ENCODE measurements at regions not wholly inside any gene's neighbourhood (a gene's known extent, or its start where the extent isn't known, plus 50 kb on each side); places are given as distances from the start of the nearest gene placed in this dataset.

- H3K9ac ChIP-seq (ENCODE audit: insufficient read length, low read depth): no peak overlapping the region
- no peaks in the 10 kb centered on the region for H3K36me3 ChIP-seq (ENCODE audit: insufficient read depth, insufficient read length, low read length)
Measured at GRCh38 chr1:117795792-117796191, 133.6 kb downstream of the GDAP2 start.

GRCh38 chr1:117796226-117796625 lies 133.2 kb downstream of the GDAP2 start:
- no peaks in the 10 kb centered on the region for H3K36me3 ChIP-seq (ENCODE audit: insufficient read depth, insufficient read length, low read length)

More at GRCh38 chr1:117795792-117796191, 133.6 kb downstream of the GDAP2 start:
- Histone ChIP-seq H3K4me1 (ENCODE audit: insufficient read depth, insufficient read length) (no peaks in the 10 kb centered on the region), H3K4me3 (ENCODE audit: insufficient read length, low read depth) (no peak overlapping the region), H3K9me3 (ENCODE audit: insufficient read depth, low read length) (no peaks in the 10 kb centered on the region), H3K27me3 (ENCODE audit: insufficient read depth, insufficient read length) (no peaks in the 10 kb centered on the region)
- DNase-seq (ENCODE audit: low read depth, low spot score): no peak
- no peak for TF ChIP-seq YY1 (IDR thresholded peaks at IDR 0.05; ENCODE audit: insufficient read depth, insufficient read length)

GRCh38 chr1:117798550-117798949 lies 130.9 kb downstream of the GDAP2 start:
- Histone ChIP-seq H3K4me1 (ENCODE audit: insufficient read depth, insufficient read length) (no peaks in the 10 kb centered on the region), H3K4me3 (ENCODE audit: insufficient read length, low read depth) (no peak overlapping the region), H3K9me3 (ENCODE audit: insufficient read depth, low read length) (no peaks in the 10 kb centered on the region), H3K9ac (ENCODE audit: insufficient read length, low read depth) (no peak overlapping the region), H3K27me3 (ENCODE audit: insufficient read depth, insufficient read length) (no peaks in the 10 kb centered on the region), H3K36me3 (ENCODE audit: insufficient read depth, insufficient read length, low read length) (no peaks in the 10 kb centered on the region)
- TF ChIP-seq YY1 (IDR thresholded peaks at IDR 0.05; ENCODE audit: insufficient read depth, insufficient read length): no peak
- TF ChIP-seq SUZ12 (IDR thresholded peaks at IDR 0.05; ENCODE audit: extremely low read depth, insufficient read depth, insufficient read length): no peak
- TF ChIP-seq ZNF274 (IDR thresholded peaks at IDR 0.05; ENCODE audit: low read depth, low read length): no peak
- DNase-seq (ENCODE audit: low read depth, low spot score): no peak

More at GRCh38 chr1:117796226-117796625, 133.2 kb downstream of the GDAP2 start:
- TF ChIP-seq ZNF274 (IDR thresholded peaks at IDR 0.05; ENCODE audit: low read depth, low read length) (no peak), SUZ12 (IDR thresholded peaks at IDR 0.05; ENCODE audit: extremely low read depth, insufficient read depth, insufficient read length) (no peak)
- no peak for DNase-seq (ENCODE audit: low read depth, low spot score)
- Histone ChIP-seq H3K4me3 (ENCODE audit: insufficient read length, low read depth) (no peak overlapping the region), H3K9me3 (ENCODE audit: insufficient read depth, low read length) (no peaks in the 10 kb centered on the region), H3K27me3 (ENCODE audit: insufficient read depth, insufficient read length) (no peaks in the 10 kb centered on the region), H3K9ac (ENCODE audit: insufficient read length, low read depth) (no peak overlapping the region), H3K4me1 (ENCODE audit: insufficient read depth, insufficient read length) (no peaks in the 10 kb centered on the region)

GRCh38 chr1:117802531-117803257 lies 126.7 kb downstream of the GDAP2 start:
- TF ChIP-seq ZNF274 (IDR thresholded peaks at IDR 0.05; ENCODE audit: low read depth, low read length): no peak
- no peak for TF ChIP-seq SUZ12 (IDR thresholded peaks at IDR 0.05; ENCODE audit: extremely low read depth, insufficient read depth, insufficient read length)
- TF ChIP-seq YY1 (IDR thresholded peaks at IDR 0.05; ENCODE audit: insufficient read depth, insufficient read length): no peak
- DNase-seq (ENCODE audit: low read depth, low spot score): no peak
- no peak overlapping the region for H3K9ac ChIP-seq (ENCODE audit: insufficient read length, low read depth)
- no peaks in the 10 kb centered on the region for H3K27me3 ChIP-seq (ENCODE audit: insufficient read depth, insufficient read length)
- no peaks in the 10 kb centered on the region for H3K9me3 ChIP-seq (ENCODE audit: insufficient read depth, low read length)
- H3K4me3 ChIP-seq (ENCODE audit: insufficient read length, low read depth): no peak overlapping the region
- H3K36me3 ChIP-seq (ENCODE audit: insufficient read depth, insufficient read length, low read length): no peaks in the 10 kb centered on the region
- no peaks in the 10 kb centered on the region for H3K4me1 ChIP-seq (ENCODE audit: insufficient read depth, insufficient read length)

- no peak for TF ChIP-seq YY1 (IDR thresholded peaks at IDR 0.05; ENCODE audit: insufficient read depth, insufficient read length)
- no peak for TF ChIP-seq ZNF274 (IDR thresholded peaks at IDR 0.05; ENCODE audit: low read depth, low read length)
- TF ChIP-seq SUZ12 (IDR thresholded peaks at IDR 0.05; ENCODE audit: extremely low read depth, insufficient read depth, insufficient read length): no peak
- Histone ChIP-seq H3K36me3 (ENCODE audit: insufficient read depth, insufficient read length, low read length) (no peaks in the 10 kb centered on the region), H3K9ac (ENCODE audit: insufficient read length, low read depth) (no peak overlapping the region), H3K9me3 (ENCODE audit: insufficient read depth, low read length) (no peaks in the 10 kb centered on the region), H3K4me3 (ENCODE audit: insufficient read length, low read depth) (no peak overlapping the region), H3K27me3 (ENCODE audit: insufficient read depth, insufficient read length) (no peaks in the 10 kb centered on the region), H3K4me1 (ENCODE audit: insufficient read depth, insufficient read length) (no peaks in the 10 kb centered on the region)
- no peak for DNase-seq (ENCODE audit: low read depth, low spot score)
Measured at GRCh38 chr1:117803318-117803717, 126.1 kb downstream of the GDAP2 start.

GRCh38 chr1:117809764-117810163 lies 119.7 kb downstream of the GDAP2 start:
- no peak for DNase-seq (ENCODE audit: low read depth, low spot score)
- no peak overlapping the region for H3K9ac ChIP-seq (ENCODE audit: insufficient read length, low read depth)
- H3K9me3 ChIP-seq (ENCODE audit: insufficient read depth, low read length): no peaks in the 10 kb centered on the region
- no peak overlapping the region for H3K4me3 ChIP-seq (ENCODE audit: insufficient read length, low read depth)
- H3K27me3 ChIP-seq (ENCODE audit: insufficient read depth, insufficient read length): no peaks in the 10 kb centered on the region
- H3K36me3 ChIP-seq (ENCODE audit: insufficient read depth, insufficient read length, low read length): no peaks in the 10 kb centered on the region
- no peaks in the 10 kb centered on the region for H3K4me1 ChIP-seq (ENCODE audit: insufficient read depth, insufficient read length)
- TF ChIP-seq ZNF274 (IDR thresholded peaks at IDR 0.05; ENCODE audit: low read depth, low read length) (no peak), SUZ12 (IDR thresholded peaks at IDR 0.05; ENCODE audit: extremely low read depth, insufficient read depth, insufficient read length) (no peak)

GRCh38 chr1:117810553-117810952 lies 118.9 kb downstream of the GDAP2 start:
- H3K4me3 ChIP-seq (ENCODE audit: insufficient read length, low read depth): no peak overlapping the region
- H3K9ac ChIP-seq (ENCODE audit: insufficient read length, low read depth): no peak overlapping the region
- no peaks in the 10 kb centered on the region for H3K4me1 ChIP-seq (ENCODE audit: insufficient read depth, insufficient read length)
- DNase-seq (ENCODE audit: low read depth, low spot score): no peak
- TF ChIP-seq SUZ12 (IDR thresholded peaks at IDR 0.05; ENCODE audit: extremely low read depth, insufficient read depth, insufficient read length) (no peak), YY1 (IDR thresholded peaks at IDR 0.05; ENCODE audit: insufficient read depth, insufficient read length) (no peak), ZNF274 (IDR thresholded peaks at IDR 0.05; ENCODE audit: low read depth, low read length) (no peak)
- H3K9me3 ChIP-seq (ENCODE audit: insufficient read depth, low read length): no peaks in the 10 kb centered on the region
- H3K27me3 ChIP-seq (ENCODE audit: insufficient read depth, insufficient read length): no peaks in the 10 kb centered on the region
- H3K36me3 ChIP-seq (ENCODE audit: insufficient read depth, insufficient read length, low read length): no peaks in the 10 kb centered on the region
